ENCODE measurements at regions not wholly inside any gene's neighbourhood (a gene's known extent, or its start where the extent isn't known, plus 50 kb on each side); places are given as distances from the start of the nearest gene placed in this dataset.

GRCh38 chr16:55253987-55254386 is 70.0 kb upstream of the IRX6 start:
- DNase-seq (ENCODE audit: low spot score): no peak
- Histone ChIP-seq H3K4me2 (no peak overlapping the region), H2AFZ (no peak overlapping the region), H3K79me2 (no peaks in the 10 kb centered on the region), H3K4me1 (ENCODE audit: insufficient read depth) (no peaks in the 10 kb centered on the region), H3K36me3 (replicated peaks; ENCODE audit: insufficient read depth, low read depth) (no peaks in the 10 kb centered on the region), H4K20me1 (ENCODE audit: insufficient read depth, poor library complexity, severe bottlenecking) (no peaks in the 10 kb centered on the region), H3K9me2 (replicated peaks; ENCODE audit: insufficient read depth) (no peaks in the 10 kb centered on the region), H3K9me3 (ENCODE audit: low read depth) (no peaks in the 10 kb centered on the region), H3K4me3 (no peak overlapping the region), H3K27me3 (peaks cover 4% of the 10 kb centered on the region), H3K27ac (no peak overlapping the region)
- no peak for TF ChIP-seq CTCF (IDR thresholded peaks at IDR 0.05; ENCODE audit: poor library complexity)
- no peak for TF ChIP-seq EZH2 (IDR thresholded peaks at IDR 0.05; ENCODE audit: borderline replicate concordance)
- TF ChIP-seq EZH2phosphoT487 (IDR thresholded peaks at IDR 0.05; ENCODE audit: low read depth, severe bottlenecking, unreplicated experiment): no peak

DNA sequence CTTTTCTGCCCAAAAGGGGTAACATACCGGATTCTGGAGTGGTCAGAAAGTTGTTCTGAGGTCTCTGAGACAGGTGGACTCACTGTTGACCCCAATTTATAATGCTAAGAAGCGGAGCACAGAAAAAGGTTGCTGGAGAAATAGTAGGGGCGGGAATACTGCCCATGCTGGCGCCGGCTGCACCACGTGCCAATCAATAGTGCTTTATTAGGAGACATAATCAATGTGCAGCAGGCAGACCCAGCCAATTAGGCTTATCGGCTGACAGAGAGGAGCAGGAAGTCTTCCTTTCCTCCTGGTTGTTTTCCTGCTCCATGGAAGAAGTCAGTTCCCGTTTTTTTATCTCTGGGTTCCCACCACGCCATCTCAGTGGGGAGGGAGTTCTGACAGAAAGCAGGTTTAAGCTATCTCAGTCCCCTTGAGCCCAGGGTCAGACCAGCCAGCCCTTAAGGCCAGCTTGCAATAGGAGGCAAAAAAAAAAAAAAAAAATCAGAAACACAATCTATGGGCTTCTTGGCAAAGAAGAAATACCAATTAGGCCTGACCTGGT is 68.2 kb upstream of the IRX6 start:
- no peaks in the 10 kb centered on the region for H3K9me2 ChIP-seq (replicated peaks; ENCODE audit: insufficient read depth)
- DNase-seq (ENCODE audit: low spot score): no peak
- TF ChIP-seq EZH2phosphoT487 (IDR thresholded peaks at IDR 0.05; ENCODE audit: low read depth, severe bottlenecking, unreplicated experiment) (no peak), CTCF (IDR thresholded peaks at IDR 0.05; ENCODE audit: poor library complexity) (no peak), EZH2 (IDR thresholded peaks at IDR 0.05; ENCODE audit: borderline replicate concordance) (no peak)

GRCh38 chr16:55256412-55257016 is 67.5 kb upstream of the IRX6 start:
- Histone ChIP-seq H3K4me2 (no peak overlapping the region), H3K27ac (no peak overlapping the region), H3K27me3 (peaks cover 4% of the 10 kb centered on the region), H3K79me2 (no peaks in the 10 kb centered on the region), H3K9me3 (ENCODE audit: low read depth) (no peaks in the 10 kb centered on the region), H2AFZ (no peak overlapping the region), H3K4me3 (no peak overlapping the region), H3K9me2 (replicated peaks; ENCODE audit: insufficient read depth) (no peaks in the 10 kb centered on the region), H4K20me1 (ENCODE audit: insufficient read depth, poor library complexity, severe bottlenecking) (no peaks in the 10 kb centered on the region), H3K4me1 (ENCODE audit: insufficient read depth) (no peaks in the 10 kb centered on the region), H3K36me3 (replicated peaks; ENCODE audit: insufficient read depth, low read depth) (no peaks in the 10 kb centered on the region)
- no peak for DNase-seq (ENCODE audit: low spot score)
- TF ChIP-seq CTCF (IDR thresholded peaks at IDR 0.05; ENCODE audit: poor library complexity) (no peak), EZH2 (IDR thresholded peaks at IDR 0.05; ENCODE audit: borderline replicate concordance) (no peak), EZH2phosphoT487 (IDR thresholded peaks at IDR 0.05; ENCODE audit: low read depth, severe bottlenecking, unreplicated experiment) (no peak)
- WGBS (ENCODE audit: low lambda C conversion rate, missing lambda C conversion rate): 77% methylated on average over 20 of the region's 20 CpGs

More for the DNA sequence above, 68.2 kb upstream of the IRX6 start:
- Histone ChIP-seq H2AFZ (no peak overlapping the region), H3K27ac (no peak overlapping the region), H3K4me2 (no peak overlapping the region), H3K4me3 (no peak overlapping the region), H3K79me2 (no peaks in the 10 kb centered on the region), H3K36me3 (replicated peaks; ENCODE audit: insufficient read depth, low read depth) (no peaks in the 10 kb centered on the region), H3K9me3 (ENCODE audit: low read depth) (no peaks in the 10 kb centered on the region), H3K4me1 (ENCODE audit: insufficient read depth) (no peaks in the 10 kb centered on the region), H3K27me3 (peaks cover 4% of the 10 kb centered on the region), H4K20me1 (ENCODE audit: insufficient read depth, poor library complexity, severe bottlenecking) (no peaks in the 10 kb centered on the region)
- 73% methylated on average over 9 of the region's 9 CpGs for WGBS (ENCODE audit: low lambda C conversion rate, missing lambda C conversion rate)
